AG04449 (cell line): ENCODE measurements at regions not wholly inside any gene's neighbourhood (a gene's known extent, or its start where the extent isn't known, plus 50 kb on each side); places are given as distances from the start of the nearest gene placed in this dataset.
"Not testable (repeated sequence)": the region's sequence is repeated elsewhere in the genome, so short reads cannot be mapped to it uniquely, and the experiment has no call there.

Source experiments
- CTCF ChIA-PET: fragments of 350-600 bp; formaldehyde crosslinking; extraction: SDS; loops from one replicate; lab custom pipeline; 2021; ENCODE audit warnings: antibody characterized with exemption; lab: Yijun Ruan, JAX
- POLR2A ChIA-PET: fragments of 400-600, 350-600 bp; formaldehyde crosslinking; extraction: SDS; loops from one replicate; lab custom pipeline; 2020; ENCODE audit warnings: antibody characterized with exemption, inconsistent platforms; lab: Yijun Ruan, JAX
- DNase-seq: peaks from one replicate; pipeline ENCODE4 v3.0.0-alpha.2; 2010; ENCODE audit warnings: low read depth, low spot score
- H3K4me3 ChIP-seq: 2 replicates; pipeline ENCODE4 v1.5.1; 2011; ENCODE audit warnings: low read depth, mild to moderate bottlenecking, control low read depth, low read length
- CTCF ChIP-seq: IDR thresholded peaks from one replicate; pipeline ENCODE4 v1.5.1; 2011; ENCODE audit warnings: mild to moderate bottlenecking, moderate library complexity, low read length, control low read depth, inconsistent platforms; ENCODE audit not compliant: insufficient read depth; ENCODE audit errors: missing control alignments

GRCh38 chr20:12079490-12079889, 161.8 kb downstream of the BTBD3 start:
- CTCF ChIA-PET, result no interaction called here
- DNase-seq, result no peak
- TF ChIP-seq CTCF, result no peak
- POLR2A ChIA-PET, result no interaction called here
- no peak overlapping the region for H3K4me3 ChIP-seq

- CTCF ChIA-PET, result no interaction called here
- POLR2A ChIA-PET, result no interaction called here
Observed at GRCh38 chr20:12083269-12083668, 165.6 kb downstream of the BTBD3 start.

GRCh38 chr20:12084482-12084881, 166.8 kb downstream of the BTBD3 start:
- CTCF ChIA-PET, result no interaction called here
- no peak overlapping the region for H3K4me3 ChIP-seq
- no peak for TF ChIP-seq CTCF
- no peak for DNase-seq
- POLR2A ChIA-PET, result no interaction called here

More at GRCh38 chr20:12083269-12083668, 165.6 kb downstream of the BTBD3 start:
- TF ChIP-seq CTCF, result no peak
- no peak overlapping the region for H3K4me3 ChIP-seq
- DNase-seq, result no peak

- DNase-seq, result no peak
- POLR2A ChIA-PET, result no interaction called here
Observed at GRCh38 chr20:12086359-12086758, 168.7 kb downstream of the BTBD3 start.

GRCh38 chr20:12090920-12091319, 173.2 kb downstream of the BTBD3 start:
- no peak for DNase-seq
- no peak overlapping the region for H3K4me3 ChIP-seq
- ChIA-PET POLR2A (no interaction called here), CTCF (no interaction called here)
- no peak for TF ChIP-seq CTCF

More at GRCh38 chr20:12086359-12086758, 168.7 kb downstream of the BTBD3 start:
- no peak for TF ChIP-seq CTCF
- no peak overlapping the region for H3K4me3 ChIP-seq
- CTCF ChIA-PET, result no interaction called here

GRCh38 chr20:12093057-12093796, 175.5 kb downstream of the BTBD3 start:
- no peak for TF ChIP-seq CTCF
- H3K4me3 ChIP-seq, result no peak overlapping the region
- DNase-seq, result no peak
- ChIA-PET POLR2A (no interaction called here), CTCF (no interaction called here)

- DNase-seq, H3K4me3 ChIP-seq, CTCF ChIA-PET, POLR2A ChIA-PET: not testable (repeated sequence)
Observed at GRCh38 chr20:12093797-12094190, 176.1 kb downstream of the BTBD3 start.
